IMR-90 (cell line): ENCODE measurements at regions not wholly inside any gene's neighbourhood (a gene's known extent, or its start where the extent isn't known, plus 50 kb on each side); places are given as distances from the start of the nearest gene placed in this dataset.
A peak's percentile ranks its signal among the peaks of the same experiment; 100 is the strongest.

ENCODE experiments used
- ATAC-seq: fragments of 200-7000 bp; cut with Tn5 transposase; 2 replicates; pipeline ENCODE4 v1.9.1; 2020; ENCODE audit warnings: low read depth, mild to moderate bottlenecking, moderate library complexity
- BruUV-seq: library from RNA; stranded (reverse); fragments of 400-500 nt; replicated peaks from 2 replicates; lab custom pipeline; 2021; lab: Mats Ljungman, UMichigan
- CTCF ChIA-PET: fragments of 300-600 bp; formaldehyde crosslinking; extraction: SDS; loops from one replicate; lab custom pipeline; 2021; ENCODE audit warnings: antibody characterized with exemption; lab: Yijun Ruan, JAX
- POLR2A ChIA-PET: fragments of 300-600 bp; sonication (Branson Sonifier 250); formaldehyde crosslinking; loops from one replicate; lab custom pipeline; 2022; ENCODE audit warnings: antibody characterized with exemption; ENCODE audit not compliant: unreplicated experiment; lab: Charles Lee
- DNase-seq: peaks from one replicate; pipeline ENCODE4 v3.0.0; 2013
- H2AFZ ChIP-seq: replicated peaks from 2 replicates; pipeline ENCODE3; 2013; ENCODE audit warnings: low read length, mild to moderate bottlenecking; ENCODE audit not compliant: poor library complexity
- H2AK5ac ChIP-seq: 2 replicates; pipeline ENCODE4 v1.6.1; 2013; ENCODE audit warnings: low read depth, low read length, inconsistent platforms
- H2AK9ac ChIP-seq: replicated peaks from 2 replicates; pipeline ENCODE3; 2013; ENCODE audit warnings: mild to moderate bottlenecking, low read depth, low read length, moderate library complexity; ENCODE audit not compliant: poor library complexity
- H2BK120ac ChIP-seq: 2 replicates; pipeline ENCODE4 v1.6.1; 2013; ENCODE audit warnings: low read depth, low read length, inconsistent platforms
- H2BK15ac ChIP-seq: 3 replicates; pipeline ENCODE4 v1.6.1; 2013; ENCODE audit warnings: low read depth, low read length, inconsistent platforms
- H2BK20ac ChIP-seq: 2 replicates; pipeline ENCODE4 v1.6.1; 2013; ENCODE audit warnings: low read depth, mild to moderate bottlenecking, inconsistent platforms, low read length, moderate library complexity
- H2BK5ac ChIP-seq: 2 replicates; pipeline ENCODE4 v1.6.1; 2013; ENCODE audit warnings: mild to moderate bottlenecking, low read depth, low read length, inconsistent platforms; ENCODE audit not compliant: poor library complexity, severe bottlenecking
- H3K14ac ChIP-seq: replicated peaks from 2 replicates; pipeline ENCODE4 v1.6.1; 2013; ENCODE audit warnings: low read depth, low read length, inconsistent platforms
- H3K18ac ChIP-seq: 2 replicates; pipeline ENCODE4 v1.6.1; 2013; ENCODE audit warnings: low read depth, low read length, control low read depth
- H3K23ac ChIP-seq: 2 replicates; pipeline ENCODE4 v1.6.1; 2013; ENCODE audit warnings: low read depth, low read length, inconsistent platforms
- H3K27ac ChIP-seq: 2 replicates; pipeline ENCODE4 v1.5.1; 2013; ENCODE audit warnings: mild to moderate bottlenecking, control low read depth, low read length; ENCODE audit not compliant: insufficient read depth
- H3K27me3 ChIP-seq: 2 replicates; pipeline ENCODE4 v1.6.1; 2013; ENCODE audit warnings: low read length; ENCODE audit not compliant: control insufficient read depth, insufficient read depth
- H3K36me3 ChIP-seq: 2 replicates; pipeline ENCODE4 v1.6.1; 2013; ENCODE audit warnings: low read length, mixed read lengths; ENCODE audit not compliant: control insufficient read depth, insufficient read depth
- H3K4ac ChIP-seq: 2 replicates; pipeline ENCODE4 v1.6.1; 2013; ENCODE audit warnings: low read depth, low read length, inconsistent platforms
- H3K4me1 ChIP-seq: 2 replicates; pipeline ENCODE4 v1.6.1; 2013; ENCODE audit warnings: low read length, mixed read lengths; ENCODE audit not compliant: control insufficient read depth, insufficient read depth
- H3K4me2 ChIP-seq: 2 replicates; pipeline ENCODE4 v1.6.1; 2013; ENCODE audit warnings: low read depth, mild to moderate bottlenecking, control low read depth, low read length, moderate library complexity
- H3K4me3 ChIP-seq: 2 replicates; pipeline ENCODE4 v1.5.1; 2013; ENCODE audit warnings: low read depth, mild to moderate bottlenecking, control low read depth, low read length, moderate library complexity; ENCODE audit not compliant: insufficient read depth
- H3K56ac ChIP-seq: 2 replicates; pipeline ENCODE4 v1.6.1; 2013; ENCODE audit warnings: low read length, inconsistent platforms; ENCODE audit not compliant: insufficient read depth; ENCODE audit errors: extremely low read depth
- H3K79me1 ChIP-seq, 2 experiments: 2 replicates each; pipeline ENCODE4 v1.6.1; 2013; ENCODE audit warnings: low read length in 2 of 2, inconsistent platforms in 1 of 2, low read depth in 1 of 2
- H3K9ac ChIP-seq: 2 replicates; pipeline ENCODE4 v1.6.1; 2013; ENCODE audit warnings: low read depth, low read length, control low read depth
- H3K9me1 ChIP-seq: 2 replicates; pipeline ENCODE4 v1.6.1; 2013; ENCODE audit warnings: low read length, inconsistent platforms; ENCODE audit not compliant: insufficient read depth
- H3K9me3 ChIP-seq: 2 replicates; pipeline ENCODE4 v1.6.1; 2013; ENCODE audit warnings: low read length; ENCODE audit not compliant: control insufficient read depth, insufficient read depth
- H4K20me1 ChIP-seq: 2 replicates; pipeline ENCODE4 v1.6.1; 2013; ENCODE audit warnings: low read length, inconsistent platforms; ENCODE audit not compliant: insufficient read depth
- H4K5ac ChIP-seq: 2 replicates; pipeline ENCODE4 v1.6.1; 2013; ENCODE audit warnings: mild to moderate bottlenecking, low read depth, low read length, control low read depth
- H4K8ac ChIP-seq, 2 experiments: 2 replicates each; pipeline ENCODE4 v1.6.1; 2013; ENCODE audit warnings: low read depth in 2 of 2, low read length in 2 of 2, control low read depth in 1 of 2, inconsistent platforms in 1 of 2
- H4K91ac ChIP-seq: 2 replicates; pipeline ENCODE4 v1.6.1; 2013; ENCODE audit warnings: low read depth, low read length, inconsistent platforms; ENCODE audit not compliant: insufficient read depth
- MAZ ChIP-seq: IDR thresholded peaks from 2 replicates; pipeline ENCODE4 v1.6.1; 2012; ENCODE audit warnings: low read depth, mild to moderate bottlenecking, low read length, improper control_type of control experiment, moderate library complexity, borderline replicate concordance
- RAD21 ChIP-seq: IDR thresholded peaks from 2 replicates; pipeline ENCODE4 v1.6.1; 2012; ENCODE audit warnings: low read length, improper control_type of control experiment
- WGBS, 2 experiments: methylation state at CpG; one replicate each; pipeline versions ENCODE4 v1.1.5 to v1.1.7; 2013; ENCODE audit warnings: missing lambda C conversion rate in 2 of 2; ENCODE audit not compliant: insufficient read length in 1 of 2; ENCODE audit errors: extremely low coverage in 2 of 2; 5-methylcytosine and 5-hydroxymethylcytosine counted together
- dilution Hi-C: fragments of 300-500 bp; cut with HindIII; formaldehyde crosslinking; loops from one replicate; pipeline ENCODE4 v1.14.3; 2018; ENCODE audit warnings: low sequenced_read_pairs; ENCODE audit not compliant: unreplicated experiment
- in situ Hi-C: fragments of 300-500 bp; cut with MboI; formaldehyde crosslinking; loops from 3 replicates; pipeline ENCODE4 v1.14.3; 2019; ENCODE audit warnings: low sequenced_read_pairs, inconsistent platforms, mixed read lengths
- intact Hi-C: fragments of 100-400 bp; cut with micrococcal nuclease; formaldehyde crosslinking; loops from 2 replicates; pipeline ENCODE4 v1.10.0; 2022
- TF ChIP-seq, protein P1 (sequence below): fragments of 150-350 bp; IDR thresholded peaks from 2 replicates; pipeline ENCODE4 v1.6.1; 2017; ENCODE audit warnings: mild to moderate bottlenecking, antibody characterized with exemption, low read length, low read depth

DNA sequence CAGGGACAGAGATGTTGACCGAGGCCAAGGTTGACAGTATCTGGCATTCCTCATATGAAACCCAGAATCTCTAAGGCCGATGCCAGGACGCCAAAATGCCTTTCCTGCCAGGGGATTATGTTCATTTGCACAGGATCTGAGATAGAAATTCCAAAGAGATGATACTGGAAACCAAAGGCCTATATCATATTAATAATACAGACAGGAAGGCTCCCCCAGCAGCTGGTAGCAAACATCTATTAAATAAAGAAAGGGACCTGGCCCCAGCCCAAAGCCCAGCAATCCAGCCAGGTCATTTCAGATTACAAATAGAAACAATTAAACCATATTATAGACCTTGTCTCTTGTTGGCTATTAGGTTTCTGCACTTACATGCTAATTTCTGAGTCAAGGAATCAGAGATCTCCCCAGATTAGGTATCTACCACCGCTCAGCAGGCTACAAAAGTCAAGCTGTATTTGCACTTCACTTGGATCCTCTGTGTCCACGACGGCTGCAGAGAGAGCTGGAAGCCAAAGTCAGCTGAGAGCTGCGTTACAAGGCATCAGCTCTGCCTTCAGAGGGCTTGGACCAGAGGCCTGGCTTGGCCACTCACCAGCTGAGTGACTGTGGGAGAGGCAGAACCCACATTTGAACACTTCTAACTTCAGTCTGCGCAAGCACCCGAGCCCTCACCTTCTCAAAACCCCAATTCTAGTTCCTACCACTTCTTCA, 269.3 kb upstream of the SIX2 start:
- peak overlapping the region; percentile 42; the same call in 1 of the 2 replicates for H3K14ac ChIP-seq
- H3K18ac ChIP-seq = peak overlapping the region; percentile 7; the same call in 1 of the 2 replicates
- CTCF ChIA-PET = interaction anchor here (0.9 kb wide), 1 partner anchor 33 kb away, joined by 5 read pairs; no protein-coding TSS in a partner anchor
- no peak overlapping the region for H3K27ac ChIP-seq
- H3K36me3 ChIP-seq = no peaks in the 10 kb centered on the region
- peak overlapping the region; percentile 33 for H2AFZ ChIP-seq
- H3K9ac ChIP-seq = no peak overlapping the region
- in situ Hi-C loops = no loop called here
- 0 out of 2 replicates have a peak overlapping the region, but pooled peaks have one; percentile 38 for H2AK5ac ChIP-seq
- H3K79me1 ChIP-seq = no peaks in the 10 kb centered on the region
- no peak overlapping the region for H4K8ac ChIP-seq
- no peak overlapping the region for H2BK15ac ChIP-seq
- POLR2A ChIA-PET = no interaction called here
- H3K9me1 ChIP-seq = no peaks in the 10 kb centered on the region; the same call in 1 of the 2 replicates
- TF ChIP-seq MAZ = no peak
- TF ChIP-seq, protein P1, sequence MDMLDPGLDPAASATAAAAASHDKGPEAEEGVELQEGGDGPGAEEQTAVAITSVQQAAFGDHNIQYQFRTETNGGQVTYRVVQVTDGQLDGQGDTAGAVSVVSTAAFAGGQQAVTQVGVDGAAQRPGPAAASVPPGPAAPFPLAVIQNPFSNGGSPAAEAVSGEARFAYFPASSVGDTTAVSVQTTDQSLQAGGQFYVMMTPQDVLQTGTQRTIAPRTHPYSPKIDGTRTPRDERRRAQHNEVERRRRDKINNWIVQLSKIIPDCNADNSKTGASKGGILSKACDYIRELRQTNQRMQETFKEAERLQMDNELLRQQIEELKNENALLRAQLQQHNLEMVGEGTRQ = no peak
- no peak for TF ChIP-seq RAD21
- H3K56ac ChIP-seq = no peak overlapping the region
- H2BK20ac ChIP-seq = 0 out of 2 replicates have a peak overlapping the region, but pooled peaks have one; percentile 16
- peak; percentile 34 for DNase-seq
- no peaks in the 10 kb centered on the region for H3K9me3 ChIP-seq
- no peaks in the 10 kb centered on the region for H4K20me1 ChIP-seq
- H3K4ac ChIP-seq = no peak overlapping the region; the same call in 1 of the 2 replicates
- H3K23ac ChIP-seq = no peak overlapping the region
- dilution Hi-C loops = no loop called here
- ATAC-seq = peak; percentile 35
- no peak overlapping the region for H2BK5ac ChIP-seq
- peak overlapping the region; percentile 61 for H2AK9ac ChIP-seq
- intact Hi-C loops = no loop called here
- peaks cover 12% of the 10 kb centered on the region; the same call in 1 of the 2 replicates for H3K4me1 ChIP-seq
- WGBS, 2 experiments = 100% methylated on average over 1 of the region's 9 CpGs; no CpG with 5 or more reads in 1 of the 2 experiments
- no TSS peak for BruUV-seq
- H2BK120ac ChIP-seq = peak overlapping the region; percentile 21; the same call in 1 of the 2 replicates
- H3K4me3 ChIP-seq = no peak overlapping the region
- H3K27me3 ChIP-seq = peaks cover 3% of the 10 kb centered on the region; the same call in 1 of the 2 replicates
- H4K5ac ChIP-seq = no peak overlapping the region
- H3K4me2 ChIP-seq = no peak overlapping the region
- no peak overlapping the region for H4K91ac ChIP-seq
